Keratinocyte (primary cell): ENCODE measurements at regions not wholly inside any gene's neighbourhood (a gene's known extent, or its start where the extent isn't known, plus 50 kb on each side); places are given as distances from the start of the nearest gene placed in this dataset.

ENCODE experiments used
- DNase-seq: peaks from one replicate; pipeline ENCODE4 v3.0.0-alpha.2; 2011; ENCODE audit warnings: low read depth, missing footprints, low spot score
- FAIRE-seq: peaks from 2 replicates; lab custom pipeline; 2011; peaks lifted over from hg19 to GRCh38; lab: Jason Lieb, UNC
- H2AFZ ChIP-seq: 2 replicates; pipeline ENCODE4 v1.6.0; 2012; ENCODE audit warnings: low read length, control low read depth, inconsistent platforms; ENCODE audit not compliant: control insufficient read depth
- H3K27ac ChIP-seq: 2 replicates; pipeline ENCODE4 v1.5.1; 2011; ENCODE audit warnings: low read length; ENCODE audit not compliant: control insufficient read depth, insufficient read depth
- H3K27me3 ChIP-seq: 3 replicates; pipeline ENCODE4 v1.6.0; 2011; ENCODE audit warnings: low read length; ENCODE audit not compliant: control insufficient read depth, insufficient read depth; ENCODE audit errors: extremely low read depth
- H3K36me3 ChIP-seq, 2 experiments: 2 replicates in 1 of 2; 3 replicates in 1 of 2; pipeline ENCODE4 v1.5.1; 2011; ENCODE audit warnings: low read length in 2 of 2, mild to moderate bottlenecking in 1 of 2; ENCODE audit not compliant: control insufficient read depth in 2 of 2, insufficient read depth in 2 of 2; ENCODE audit errors: extremely low read depth in 1 of 2
- H3K4me1 ChIP-seq: 3 replicates; pipeline ENCODE4 v1.5.1; 2011; ENCODE audit warnings: low read length; ENCODE audit not compliant: control insufficient read depth, insufficient read depth; ENCODE audit errors: extremely low read depth
- H3K4me2 ChIP-seq: 3 replicates; pipeline ENCODE4 v1.6.0; 2011; ENCODE audit warnings: low read depth, low read length; ENCODE audit not compliant: control insufficient read depth, insufficient read depth; ENCODE audit errors: extremely low read depth
- H3K4me3 ChIP-seq, 3 experiments: fragments of 200-600 bp in 1 of 3; sonication (generic) in 1 of 3; 2 replicates in 2 of 3; 3 replicates in 1 of 3; pipeline ENCODE4 v1.5.1; 2011 to 2016; ENCODE audit warnings: low read length in 3 of 3, mild to moderate bottlenecking in 3 of 3, control low read depth in 2 of 3, inconsistent platforms in 1 of 3, low read depth in 1 of 3, mixed read lengths in 1 of 3, mixed run types in 1 of 3, moderate library complexity in 1 of 3; ENCODE audit not compliant: control insufficient read depth in 2 of 3, insufficient read depth in 2 of 3; ENCODE audit errors: extremely low read depth in 1 of 3
- H3K79me2 ChIP-seq: 2 replicates; pipeline ENCODE4 v1.6.0; 2012; ENCODE audit warnings: low read length; ENCODE audit not compliant: control insufficient read depth, insufficient read depth
- H3K9ac ChIP-seq: 3 replicates; pipeline ENCODE4 v1.6.0; 2011; ENCODE audit warnings: low read length; ENCODE audit not compliant: control insufficient read depth, insufficient read depth; ENCODE audit errors: extremely low read depth
- H3K9me1 ChIP-seq: 3 replicates; pipeline ENCODE4 v1.6.0; 2011; ENCODE audit warnings: low read length; ENCODE audit not compliant: control insufficient read depth, insufficient read depth; ENCODE audit errors: extremely low read depth
- H3K9me3 ChIP-seq: 2 replicates; pipeline ENCODE4 v1.5.1; 2012; ENCODE audit warnings: low read depth, low read length; ENCODE audit not compliant: control insufficient read depth
- H4K20me1 ChIP-seq: 3 replicates; pipeline ENCODE4 v1.6.0; 2011; ENCODE audit warnings: low read length; ENCODE audit not compliant: control insufficient read depth, insufficient read depth; ENCODE audit errors: extremely low read depth
- CTCF ChIP-seq, 3 experiments: IDR thresholded peaks in 1 of 3; conservative IDR thresholded peaks in 1 of 3; optimal IDR thresholded peaks in 1 of 3; 2 replicates in 2 of 3; 3 replicates in 1 of 3; pipeline versions ENCODE3 to v1.5.1; 2011; ENCODE audit warnings: low read length in 3 of 3, mild to moderate bottlenecking in 3 of 3, moderate library complexity in 2 of 3, control low read depth in 1 of 3, inconsistent platforms in 1 of 3; ENCODE audit not compliant: insufficient read depth in 2 of 3; ENCODE audit errors: extremely low read depth in 1 of 3
- EZH2 ChIP-seq: IDR thresholded peaks from one replicate; pipeline ENCODE4 v1.6.1; 2012; ENCODE audit warnings: inconsistent platforms, mild to moderate bottlenecking, low read length, moderate library complexity
- dilution Hi-C: fragments of 300-500 bp; cut with MboI; formaldehyde crosslinking; loops from one replicate; pipeline ENCODE4 v1.7.0; 2020; ENCODE audit warnings: low sequenced_read_pairs; ENCODE audit not compliant: extremely low pct_ligation_motif_present

DNA sequence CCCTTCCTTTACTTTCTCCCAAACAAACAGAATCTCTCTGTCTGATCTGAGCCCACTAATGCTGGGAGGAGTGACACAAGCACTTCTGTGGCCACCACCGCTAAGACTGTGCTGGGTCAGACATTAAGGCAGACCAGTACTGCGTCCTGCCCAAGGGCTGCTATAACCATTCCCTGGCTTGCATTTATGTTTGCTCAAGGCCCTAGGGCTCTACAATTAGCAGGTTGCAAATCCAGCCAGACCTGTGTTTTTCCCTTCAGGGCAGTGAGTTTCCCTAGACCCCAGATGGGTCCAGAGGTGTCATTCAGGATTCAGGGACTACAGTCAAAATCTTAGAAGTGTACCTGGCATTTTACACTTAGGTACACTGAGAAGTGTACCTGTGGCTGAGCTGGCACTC lies 89.7 kb downstream of the SPANXN4 start:
- Histone ChIP-seq H2AFZ (no peak overlapping the region), H3K9me1 (no peaks in the 10 kb centered on the region), H3K27me3 (no peaks in the 10 kb centered on the region), H4K20me1 (no peaks in the 10 kb centered on the region), H3K36me3 (no peaks in the 10 kb centered on the region), H3K9ac (no peak overlapping the region), H3K9me3 (no peaks in the 10 kb centered on the region), H3K4me3 (no peak overlapping the region), H3K79me2 (no peaks in the 10 kb centered on the region), H3K27ac (no peak overlapping the region), H3K4me1 (no peaks in the 10 kb centered on the region), H3K4me2 (no peak overlapping the region)
- FAIRE-seq (no peak), DNase-seq (no peak)
- TF ChIP-seq CTCF (optimal IDR thresholded peaks at IDR 0.05 in 1 of 3, IDR thresholded peaks at IDR 0.05 in 1 of 3, conservative IDR thresholded peaks at IDR 0.05 in 1 of 3; ENCODE audit: extremely low read depth in 1 of 3, insufficient read depth in 2 of 3, low read length in 3 of 3) = no peak
- no peak for TF ChIP-seq EZH2
- dilution Hi-C loops = no loop called here

- no peak overlapping the region for H3K27ac ChIP-seq
- no peaks in the 10 kb centered on the region for H3K9me3 ChIP-seq
- H4K20me1 ChIP-seq = no peaks in the 10 kb centered on the region
- H3K9ac ChIP-seq = no peak overlapping the region
- no peak for TF ChIP-seq EZH2
- TF ChIP-seq CTCF (optimal IDR thresholded peaks at IDR 0.05 in 1 of 3, IDR thresholded peaks at IDR 0.05 in 1 of 3, conservative IDR thresholded peaks at IDR 0.05 in 1 of 3; ENCODE audit: extremely low read depth in 1 of 3, insufficient read depth in 2 of 3, low read length in 3 of 3) = no peak
- H3K4me2 ChIP-seq = no peak overlapping the region
- no peaks in the 10 kb centered on the region for H3K4me1 ChIP-seq
- no peak overlapping the region for H2AFZ ChIP-seq
- H3K36me3 ChIP-seq = no peaks in the 10 kb centered on the region
- no peak for DNase-seq
- FAIRE-seq = no peak
- no peaks in the 10 kb centered on the region for H3K79me2 ChIP-seq
- no peaks in the 10 kb centered on the region for H3K27me3 ChIP-seq
- no peaks in the 10 kb centered on the region for H3K9me1 ChIP-seq
- H3K4me3 ChIP-seq = no peak overlapping the region
- dilution Hi-C loops = no loop called here
Measured at GRCh38 chrX:143095816-143096215, 70.1 kb downstream of the SPANXN4 start.
